BE2C (cell line): ENCODE measurements at regions not wholly inside any gene's neighbourhood (a gene's known extent, or its start where the extent isn't known, plus 50 kb on each side); places are given as distances from the start of the nearest gene placed in this dataset.
"Not testable (repeated sequence)": the region's sequence is repeated elsewhere in the genome, so short reads cannot be mapped to it uniquely, and the experiment has no call there.

Source experiments
- DNase-seq: peaks from one replicate; pipeline ENCODE4 v3.0.0-alpha.2; 2020
- H3K27me3 ChIP-seq: fragments of 250-450 bp; sonication (Bioruptor Pico); 2 replicates; pipeline ENCODE4 v1.5.1; 2020; ENCODE audit warnings: mild to moderate bottlenecking
- H3K36me3 ChIP-seq: fragments of 250-450 bp; sonication (Bioruptor Pico); 2 replicates; pipeline ENCODE4 v1.5.1; 2020; ENCODE audit warnings: mild to moderate bottlenecking
- H3K4me1 ChIP-seq: fragments of 250-450 bp; sonication (Bioruptor Pico); 2 replicates; pipeline ENCODE4 v1.5.1; 2020
- H3K4me3 ChIP-seq: 2 replicates; pipeline ENCODE4 v1.5.1; 2011; ENCODE audit warnings: low read depth, low read length
- H3K9me3 ChIP-seq: fragments of 250-450 bp; sonication (Bioruptor Pico); 2 replicates; pipeline ENCODE4 v1.5.1; 2020
- TF ChIP-seq, protein P1 (sequence below): IDR thresholded peaks from 2 replicates; pipeline ENCODE4 v1.5.1; 2012; ENCODE audit warnings: mild to moderate bottlenecking, low read depth, low read length

DNA sequence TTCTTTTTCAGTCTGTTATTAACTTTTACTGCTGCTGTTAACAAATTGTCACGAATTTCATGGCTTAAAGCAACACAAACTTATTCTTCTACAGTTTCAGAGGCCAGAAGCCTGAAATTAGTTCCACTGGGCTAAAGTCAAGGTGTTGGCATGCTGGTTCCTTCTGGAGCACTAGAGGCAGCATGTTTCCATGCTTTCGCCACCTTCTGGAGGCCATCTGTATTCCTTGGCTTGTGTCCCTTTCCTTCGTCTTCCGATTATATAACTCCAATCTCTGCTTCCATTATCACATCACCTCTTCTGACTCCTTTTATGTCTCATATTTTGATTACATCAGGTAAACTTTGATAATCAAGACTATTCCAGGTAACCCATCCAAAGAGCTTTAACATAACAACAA lies 1742.1 kb downstream of the BRINP3 start:
- TF ChIP-seq, protein P1, sequence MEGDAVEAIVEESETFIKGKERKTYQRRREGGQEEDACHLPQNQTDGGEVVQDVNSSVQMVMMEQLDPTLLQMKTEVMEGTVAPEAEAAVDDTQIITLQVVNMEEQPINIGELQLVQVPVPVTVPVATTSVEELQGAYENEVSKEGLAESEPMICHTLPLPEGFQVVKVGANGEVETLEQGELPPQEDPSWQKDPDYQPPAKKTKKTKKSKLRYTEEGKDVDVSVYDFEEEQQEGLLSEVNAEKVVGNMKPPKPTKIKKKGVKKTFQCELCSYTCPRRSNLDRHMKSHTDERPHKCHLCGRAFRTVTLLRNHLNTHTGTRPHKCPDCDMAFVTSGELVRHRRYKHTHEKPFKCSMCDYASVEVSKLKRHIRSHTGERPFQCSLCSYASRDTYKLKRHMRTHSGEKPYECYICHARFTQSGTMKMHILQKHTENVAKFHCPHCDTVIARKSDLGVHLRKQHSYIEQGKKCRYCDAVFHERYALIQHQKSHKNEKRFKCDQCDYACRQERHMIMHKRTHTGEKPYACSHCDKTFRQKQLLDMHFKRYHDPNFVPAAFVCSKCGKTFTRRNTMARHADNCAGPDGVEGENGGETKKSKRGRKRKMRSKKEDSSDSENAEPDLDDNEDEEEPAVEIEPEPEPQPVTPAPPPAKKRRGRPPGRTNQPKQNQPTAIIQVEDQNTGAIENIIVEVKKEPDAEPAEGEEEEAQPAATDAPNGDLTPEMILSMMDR, result no peak
- H3K4me3 ChIP-seq, result no peak overlapping the region
- no peaks in the 10 kb centered on the region for H3K9me3 ChIP-seq
- DNase-seq, result no peak
- no peaks in the 10 kb centered on the region for H3K27me3 ChIP-seq
- no peaks in the 10 kb centered on the region for H3K4me1 ChIP-seq
- no peaks in the 10 kb centered on the region for H3K36me3 ChIP-seq

DNA sequence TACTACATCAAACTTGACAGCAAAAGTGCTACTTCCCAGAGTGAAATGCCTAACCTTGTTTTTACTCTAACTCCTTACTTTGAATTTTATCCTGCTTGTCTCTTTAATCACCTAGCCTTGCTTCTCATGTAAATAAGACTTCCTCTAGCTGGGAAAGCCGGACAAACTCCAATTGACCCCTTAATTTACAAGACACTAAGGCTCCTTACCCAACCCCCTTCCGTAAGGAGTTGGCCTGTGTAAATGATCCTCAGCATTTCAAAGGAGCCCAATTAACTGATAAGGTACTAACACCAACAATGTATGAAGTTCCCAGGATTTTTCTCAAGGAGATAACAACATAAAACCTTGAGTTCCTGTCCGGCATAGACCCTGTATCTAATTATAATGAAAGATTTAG lies 1728.4 kb downstream of the BRINP3 start:
- H3K9me3 ChIP-seq, H3K4me1 ChIP-seq, H3K36me3 ChIP-seq, DNase-seq, H3K4me3 ChIP-seq, H3K27me3 ChIP-seq: not testable (repeated sequence)

DNA sequence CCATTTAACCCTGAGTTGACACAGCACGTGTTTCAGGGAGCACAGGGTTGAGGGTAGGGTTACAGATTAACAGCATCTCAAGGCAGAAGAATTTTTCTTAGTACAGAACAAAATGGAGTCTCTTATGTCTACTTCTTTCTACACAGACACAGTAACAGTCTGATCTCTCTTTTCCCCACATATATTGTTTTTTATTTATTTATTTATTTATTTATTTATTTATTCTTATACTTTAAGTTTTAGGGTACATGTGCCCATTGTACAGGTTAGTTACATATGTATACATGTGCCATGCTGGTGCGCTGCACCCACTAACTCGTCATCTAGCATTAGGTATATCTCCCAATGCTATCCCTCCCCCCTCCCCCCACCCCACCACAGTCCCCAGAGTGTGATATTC lies 1725.6 kb downstream of the BRINP3 start:
- not testable (repeated sequence) for H3K36me3 ChIP-seq, H3K4me1 ChIP-seq, H3K27me3 ChIP-seq, H3K9me3 ChIP-seq, H3K4me3 ChIP-seq, DNase-seq

DNA sequence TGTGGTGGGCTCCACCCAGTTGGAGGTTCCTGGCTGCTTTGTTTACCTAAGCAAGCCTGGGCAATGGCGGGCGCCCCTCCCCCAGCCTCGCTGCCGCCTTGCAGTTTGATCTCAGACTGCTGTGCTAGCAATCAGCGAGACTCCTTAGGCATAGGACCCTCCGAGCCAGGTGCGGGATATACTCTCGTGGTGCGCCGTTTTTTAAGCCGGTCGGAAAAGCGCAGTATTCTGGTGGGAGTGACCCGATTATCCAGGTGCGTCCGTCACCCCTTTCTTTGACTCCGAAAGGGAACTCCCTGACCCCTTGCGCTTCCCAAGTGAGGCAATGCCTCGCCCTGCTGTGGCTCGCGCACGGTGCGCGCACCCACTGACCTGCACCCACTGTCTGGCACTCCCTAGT lies 1719.9 kb downstream of the BRINP3 start:
- not testable (repeated sequence) for H3K9me3 ChIP-seq, DNase-seq, H3K36me3 ChIP-seq, H3K4me1 ChIP-seq, H3K27me3 ChIP-seq, H3K4me3 ChIP-seq

DNA sequence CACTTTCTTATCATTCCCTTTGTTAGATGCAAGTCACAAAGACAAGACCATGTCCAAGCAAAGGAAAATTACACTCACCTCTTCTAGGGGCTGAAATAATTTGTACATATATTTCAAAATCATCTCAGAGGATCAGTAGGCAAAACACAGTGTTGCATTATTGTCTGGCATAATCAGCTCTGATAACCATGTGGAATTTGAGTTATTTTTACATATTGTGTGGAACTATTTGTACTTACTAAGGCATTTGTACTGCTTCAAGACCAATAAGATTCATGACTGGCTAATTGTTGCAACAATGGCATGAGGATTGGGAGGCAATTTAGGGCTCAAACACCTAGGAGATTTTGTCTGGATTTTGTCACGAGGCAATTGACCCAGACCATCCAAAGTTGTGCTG lies 1716.4 kb downstream of the BRINP3 start:
- Histone ChIP-seq H3K4me3 (no peak overlapping the region), H3K36me3 (no peaks in the 10 kb centered on the region), H3K4me1 (peaks cover 5% of the 10 kb centered on the region), H3K9me3 (no peaks in the 10 kb centered on the region), H3K27me3 (no peaks in the 10 kb centered on the region)
- no peak for DNase-seq
- TF ChIP-seq, protein P1, result no peak

DNA sequence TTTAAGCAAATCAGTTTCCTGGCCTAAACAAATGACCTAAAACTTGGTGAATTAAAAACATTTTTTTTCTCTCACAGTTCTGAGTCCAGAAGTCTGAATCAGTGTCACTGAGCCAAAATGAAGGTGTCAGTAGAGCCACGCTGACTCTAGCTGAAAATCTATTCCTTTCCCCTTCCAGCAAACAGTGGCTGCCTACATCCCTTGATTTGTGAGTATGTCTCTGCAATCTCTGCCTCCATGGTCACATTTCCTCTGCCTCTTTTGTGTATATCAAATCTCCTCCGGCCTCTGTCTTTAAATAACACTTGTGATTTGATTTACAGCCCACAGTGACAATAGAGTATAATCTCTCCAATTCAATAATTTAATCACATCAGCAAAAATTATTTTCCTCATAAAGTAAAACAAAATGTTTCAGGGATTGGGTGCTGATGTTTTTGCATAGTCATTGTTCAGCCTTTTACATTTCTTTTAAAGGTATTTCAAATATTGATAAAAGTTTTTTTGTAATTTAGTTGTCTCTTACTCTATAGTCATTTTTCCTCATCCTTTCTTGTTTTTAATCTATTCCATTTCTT lies 1715.4 kb downstream of the BRINP3 start:
- no peak overlapping the region for H3K4me3 ChIP-seq
- no peaks in the 10 kb centered on the region for H3K9me3 ChIP-seq
- no peaks in the 10 kb centered on the region for H3K36me3 ChIP-seq
- DNase-seq, result no peak
- H3K27me3 ChIP-seq, result no peaks in the 10 kb centered on the region
- H3K4me1 ChIP-seq, result peaks cover 13% of the 10 kb centered on the region
- TF ChIP-seq, protein P1, result no peak

DNA sequence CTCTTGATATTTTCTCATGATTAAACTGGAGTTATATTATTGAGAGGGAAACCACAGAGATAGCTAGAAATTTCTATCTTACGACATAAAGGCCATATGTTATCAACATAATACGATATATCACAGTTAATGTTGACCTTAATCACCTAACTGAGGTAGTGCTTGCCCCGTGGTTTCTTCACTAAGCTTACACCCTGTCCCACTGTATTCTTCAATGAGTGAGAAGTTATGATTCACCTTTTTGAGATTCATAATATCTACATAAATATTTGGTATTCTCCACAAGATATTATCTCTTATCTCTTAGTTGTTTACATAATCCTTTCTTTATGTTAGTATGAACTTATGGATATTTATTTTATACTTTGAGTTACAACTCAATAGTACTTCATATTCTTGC lies 1714.1 kb downstream of the BRINP3 start:
- H3K27me3 ChIP-seq, result no peaks in the 10 kb centered on the region
- peaks cover 17% of the 10 kb centered on the region for H3K4me1 ChIP-seq
- no peak overlapping the region for H3K4me3 ChIP-seq
- TF ChIP-seq, protein P1, result no peak
- no peak for DNase-seq
- no peaks in the 10 kb centered on the region for H3K36me3 ChIP-seq
- H3K9me3 ChIP-seq, result no peaks in the 10 kb centered on the region

DNA sequence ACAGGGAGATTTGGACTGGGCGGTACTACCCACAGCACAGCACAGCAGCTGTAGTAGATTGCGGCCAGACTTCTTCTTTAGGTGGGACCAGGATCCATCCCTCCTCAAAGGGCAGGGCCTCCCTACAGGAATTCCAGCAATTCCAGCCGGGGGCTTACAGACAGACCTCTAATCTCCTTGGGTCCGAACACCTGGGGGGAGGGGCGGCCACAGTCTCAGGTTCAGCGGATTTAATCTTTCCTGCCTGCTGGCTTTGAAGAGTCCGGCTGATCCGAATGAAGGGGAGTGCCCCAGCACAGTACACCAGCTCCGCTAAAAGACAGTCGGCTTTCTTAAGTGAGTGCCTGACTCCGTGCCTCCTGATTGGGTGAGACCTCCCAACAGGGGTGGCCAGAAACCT lies 1708.5 kb downstream of the BRINP3 start:
- Histone ChIP-seq H3K4me1 (peaks cover 14% of the 10 kb centered on the region), H3K27me3 (no peaks in the 10 kb centered on the region), H3K4me3 (no peak overlapping the region), H3K9me3 (no peaks in the 10 kb centered on the region), H3K36me3 (no peaks in the 10 kb centered on the region)
- TF ChIP-seq, protein P1, result no peak
- DNase-seq, result no peak
